HT-29 (cell line): ENCODE measurements at regions not wholly inside any gene's neighbourhood (a gene's known extent, or its start where the extent isn't known, plus 50 kb on each side); places are given as distances from the start of the nearest gene placed in this dataset.

Experiments
- DNase-seq: peaks from one replicate; pipeline ENCODE4 v3.0.0-alpha.2; 2015; ENCODE audit warnings: low spot score

DNA sequence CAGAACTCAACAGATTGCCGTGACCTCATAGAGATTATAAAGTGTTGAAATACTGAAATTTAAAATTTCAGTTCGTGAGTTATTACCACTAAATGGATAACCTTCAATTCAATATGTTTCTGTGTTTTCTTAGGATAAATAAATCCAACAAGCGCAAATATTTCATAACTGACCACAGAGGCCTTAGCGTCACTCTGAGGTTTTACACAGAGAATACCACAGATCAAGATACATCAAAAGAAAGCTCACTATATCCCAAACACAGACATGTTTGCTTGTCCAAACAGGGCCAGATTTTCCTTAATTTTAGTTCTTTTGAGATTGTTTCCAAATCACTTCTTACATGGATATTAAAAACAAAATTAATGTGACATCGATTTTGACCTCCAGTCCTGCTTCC, 235.8 kb downstream of the EFNB2 start:
- DNase-seq: no peak

DNA sequence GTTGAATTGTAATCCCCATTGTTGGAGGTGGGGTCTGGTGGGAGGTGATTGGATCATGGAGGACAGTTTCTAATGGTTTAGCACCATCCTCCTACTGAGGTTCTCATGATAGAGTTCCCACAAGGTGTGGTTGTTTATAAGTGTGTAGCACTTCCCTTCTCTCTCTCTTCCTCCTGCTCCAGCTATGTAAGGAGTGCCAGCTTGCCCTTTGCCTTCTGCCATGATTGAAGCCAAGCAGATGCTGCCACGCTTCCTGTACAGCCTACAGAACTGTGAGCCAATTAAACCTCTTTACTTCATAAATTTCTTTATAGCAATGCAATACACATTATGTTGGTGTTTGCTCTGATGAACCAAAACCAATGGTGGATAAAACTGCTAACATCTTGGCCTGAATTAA, 238.2 kb downstream of the EFNB2 start:
- no peak for DNase-seq

DNA sequence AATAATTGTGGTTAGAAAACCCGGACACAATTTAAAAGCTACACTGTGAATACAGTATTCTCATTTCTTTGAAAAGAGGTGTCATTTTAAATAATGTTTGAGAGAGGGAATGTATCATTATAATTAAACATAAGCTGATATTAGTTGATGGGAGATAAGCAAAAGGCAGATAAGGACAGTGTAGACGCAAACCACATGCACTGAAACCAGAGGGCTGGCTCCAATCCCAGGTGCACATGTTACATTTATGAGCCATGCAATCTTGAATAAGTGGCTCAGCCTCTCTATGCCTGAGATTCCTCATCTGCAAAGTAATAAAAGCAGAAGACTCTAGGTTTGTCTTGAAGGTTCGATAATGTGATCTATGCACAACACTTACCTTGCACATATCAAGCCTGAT, 238.7 kb downstream of the EFNB2 start:
- no peak for DNase-seq

DNA sequence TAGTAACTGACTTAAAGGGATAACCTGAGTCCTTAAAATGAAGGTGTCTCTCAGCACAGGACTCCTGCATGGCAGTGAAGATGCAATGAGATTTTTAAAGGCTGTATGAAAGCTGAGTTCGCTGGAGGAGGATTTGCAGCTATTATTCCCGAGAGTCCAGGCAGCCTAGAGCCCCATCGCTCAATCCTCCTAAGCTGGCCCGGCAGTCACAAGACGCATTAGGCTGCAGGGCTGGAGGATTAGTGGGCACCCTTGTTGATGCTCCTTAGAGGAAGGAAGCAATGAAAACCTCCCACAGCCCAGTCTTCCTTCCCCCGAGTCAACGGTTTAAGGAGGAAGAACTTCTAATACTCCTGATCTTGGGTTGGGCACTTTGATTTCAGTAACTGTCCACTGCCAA, 239.5 kb downstream of the EFNB2 start:
- no peak for DNase-seq

DNA sequence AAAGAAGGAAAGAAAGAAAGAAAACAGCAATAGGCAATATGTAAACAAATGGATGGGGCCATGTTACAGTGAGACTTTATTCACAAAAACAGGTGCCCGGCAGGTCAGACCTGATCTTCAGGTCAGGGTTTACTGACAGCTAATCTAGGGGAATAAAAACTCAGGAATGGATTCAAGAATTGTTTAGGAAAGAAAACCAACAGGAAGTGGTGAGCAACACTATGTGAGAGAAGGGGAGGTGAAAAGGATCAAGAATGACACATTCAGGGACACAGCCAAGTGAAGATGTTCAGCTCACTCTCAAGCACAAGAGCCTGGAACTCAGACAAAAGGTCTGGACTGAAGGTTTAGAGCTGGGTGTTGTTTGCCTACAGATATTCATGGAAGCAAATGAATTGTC, 244.5 kb downstream of the EFNB2 start:
- peak; percentile 30 for DNase-seq

DNA sequence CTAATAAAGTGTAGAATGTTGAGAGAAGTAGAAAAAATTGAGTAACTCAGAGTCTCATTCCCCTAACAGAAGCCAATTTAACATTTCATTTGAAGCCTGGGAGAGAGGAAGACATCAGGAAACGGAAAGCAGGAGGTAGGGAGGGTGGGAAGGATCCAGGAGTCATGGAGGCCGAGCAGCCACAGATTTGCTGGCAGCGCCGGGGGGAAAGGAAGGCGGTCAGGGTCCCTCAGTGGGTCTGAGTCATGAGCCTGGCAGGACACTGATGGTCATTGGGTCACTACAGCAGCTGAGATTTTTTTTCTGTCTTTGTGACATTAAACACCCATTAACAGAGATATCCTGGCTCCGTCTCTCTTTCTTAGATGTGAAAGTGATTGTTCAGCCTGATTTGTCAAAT, 248.1 kb downstream of the EFNB2 start:
- DNase-seq: no peak

DNA sequence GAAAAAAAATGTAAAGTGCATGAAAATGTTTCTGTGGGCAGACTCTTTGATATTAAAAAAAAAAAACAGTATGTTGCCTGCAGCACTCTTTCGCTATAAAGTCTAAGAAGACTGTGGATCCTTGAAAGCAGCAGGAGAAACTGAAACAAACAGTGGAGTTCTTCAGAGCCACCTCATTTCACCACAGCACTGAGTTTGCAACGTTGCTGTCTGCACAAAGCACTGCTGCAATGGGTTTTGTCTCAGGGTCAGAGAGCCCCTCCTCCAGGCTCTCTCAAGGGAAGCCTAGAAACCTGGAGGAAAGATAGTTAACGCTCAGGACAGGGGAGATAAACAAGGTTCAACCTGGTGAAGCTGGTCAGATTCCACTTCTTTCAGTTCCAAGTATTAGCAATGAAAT, 248.7 kb downstream of the EFNB2 start:
- no peak for DNase-seq

DNA sequence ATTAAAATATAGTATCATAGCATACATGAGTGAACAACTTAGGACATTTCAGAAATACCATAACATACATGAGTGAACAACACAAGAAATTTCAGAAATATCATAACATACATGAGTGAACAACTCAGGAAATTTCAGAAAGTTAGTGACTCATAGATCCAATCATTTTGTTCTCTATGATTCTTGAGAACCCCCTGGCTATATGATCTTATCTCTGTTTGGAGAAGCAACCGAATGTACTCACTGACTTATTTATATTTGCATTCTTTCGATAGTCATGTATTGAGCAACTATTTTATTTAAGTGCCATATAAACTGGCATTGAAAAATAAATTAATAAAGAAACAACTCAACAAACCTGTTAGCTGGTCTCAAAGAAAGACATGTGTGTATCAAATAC, 251.1 kb downstream of the EFNB2 start:
- DNase-seq: no peak

DNA sequence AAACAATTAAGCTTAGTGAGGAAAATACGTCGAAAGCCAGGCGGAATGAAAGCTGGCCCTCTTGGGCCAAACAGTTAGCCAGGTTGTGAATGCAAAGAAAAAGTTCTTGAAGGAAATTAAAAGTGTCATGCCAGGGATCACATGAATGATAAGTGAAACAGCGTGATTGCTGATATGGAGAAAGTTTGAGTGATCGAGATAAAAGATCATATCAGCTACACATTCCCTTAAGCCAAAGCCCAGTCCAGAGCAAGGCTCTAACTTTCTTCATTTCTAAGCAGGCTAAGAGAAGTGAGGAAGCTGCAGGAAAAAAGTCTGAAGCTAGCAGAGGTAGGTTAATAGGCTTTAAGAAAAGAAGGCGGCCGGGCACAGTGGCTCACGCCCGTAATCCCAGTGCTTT, 254.0 kb downstream of the EFNB2 start:
- no peak for DNase-seq

DNA sequence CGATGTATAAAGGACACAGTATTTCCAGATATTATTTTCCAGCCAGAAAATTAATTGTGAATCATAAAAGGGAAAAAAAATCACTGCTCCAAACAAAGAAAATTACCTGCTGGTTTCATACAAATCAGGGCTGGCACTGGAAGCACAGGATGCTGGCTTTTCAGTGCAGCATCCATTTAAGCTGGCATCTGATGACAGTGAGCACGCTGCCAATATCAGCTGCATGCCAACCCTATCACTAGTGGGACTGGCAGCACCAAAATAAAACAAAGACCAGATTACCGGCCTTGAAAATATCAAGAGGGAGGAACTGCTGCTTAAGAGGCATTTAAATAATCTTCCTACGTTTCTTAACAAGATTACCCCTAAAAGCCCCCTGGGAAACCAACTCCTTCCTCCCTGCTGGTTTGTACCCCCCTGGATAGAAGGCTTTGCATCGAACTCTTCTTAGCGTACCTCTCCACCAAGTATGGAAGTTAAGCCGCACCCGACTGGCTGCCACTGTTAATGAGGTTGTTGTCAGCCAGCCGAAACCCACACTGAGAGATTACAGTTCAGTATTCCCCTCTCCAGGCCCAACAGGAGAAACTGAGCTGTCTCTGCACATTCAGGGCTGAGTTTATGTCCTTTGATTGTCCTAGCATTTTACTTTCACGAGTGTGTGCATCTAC, 257.8 kb downstream of the EFNB2 start:
- DNase-seq: no peak

DNA sequence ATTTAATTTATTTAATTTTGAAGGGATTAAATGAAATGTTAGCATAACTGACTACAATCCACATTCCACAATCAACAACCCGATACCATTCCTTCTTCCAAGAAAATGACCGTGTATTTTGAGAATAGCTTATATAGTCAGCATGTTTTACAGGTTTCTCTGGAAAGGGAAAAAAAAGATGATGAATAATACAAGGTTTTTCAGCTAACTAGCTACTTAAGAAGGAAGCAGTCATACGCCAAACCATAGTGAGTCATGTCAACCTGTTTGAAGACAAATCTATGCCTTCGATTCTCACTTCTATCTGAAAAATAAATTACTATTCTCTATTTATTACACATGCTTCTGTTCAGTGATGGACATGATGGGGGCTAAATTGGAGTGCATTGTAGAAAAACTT, 258.6 kb downstream of the EFNB2 start:
- DNase-seq: no peak

DNA sequence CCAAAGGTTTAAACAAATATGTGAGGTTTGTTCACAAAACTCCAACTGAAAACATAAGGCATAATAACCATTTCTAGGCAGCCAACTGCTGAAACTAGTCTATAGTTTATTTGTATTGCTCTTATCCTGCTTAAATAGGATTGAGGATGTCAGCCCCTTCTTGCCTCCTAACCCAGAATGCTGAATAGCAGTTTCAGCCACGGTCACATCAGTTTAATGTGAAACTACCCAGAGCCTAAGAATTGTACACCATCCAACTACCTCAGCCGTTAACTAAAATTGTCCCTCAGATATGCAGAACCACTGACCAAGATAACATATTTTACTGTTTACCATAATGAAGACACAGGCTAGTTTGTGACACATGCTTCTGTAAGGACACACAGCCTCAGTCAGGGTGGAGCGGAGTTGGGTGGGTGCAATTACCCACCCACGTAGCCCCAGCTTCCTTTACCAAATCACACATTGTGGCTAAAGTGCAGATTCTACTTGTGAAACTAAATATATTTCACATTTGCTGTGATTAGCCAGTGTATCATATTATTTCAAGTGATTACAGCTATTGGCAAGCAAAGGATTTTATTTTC, 259.9 kb downstream of the EFNB2 start:
- DNase-seq: no peak

DNA sequence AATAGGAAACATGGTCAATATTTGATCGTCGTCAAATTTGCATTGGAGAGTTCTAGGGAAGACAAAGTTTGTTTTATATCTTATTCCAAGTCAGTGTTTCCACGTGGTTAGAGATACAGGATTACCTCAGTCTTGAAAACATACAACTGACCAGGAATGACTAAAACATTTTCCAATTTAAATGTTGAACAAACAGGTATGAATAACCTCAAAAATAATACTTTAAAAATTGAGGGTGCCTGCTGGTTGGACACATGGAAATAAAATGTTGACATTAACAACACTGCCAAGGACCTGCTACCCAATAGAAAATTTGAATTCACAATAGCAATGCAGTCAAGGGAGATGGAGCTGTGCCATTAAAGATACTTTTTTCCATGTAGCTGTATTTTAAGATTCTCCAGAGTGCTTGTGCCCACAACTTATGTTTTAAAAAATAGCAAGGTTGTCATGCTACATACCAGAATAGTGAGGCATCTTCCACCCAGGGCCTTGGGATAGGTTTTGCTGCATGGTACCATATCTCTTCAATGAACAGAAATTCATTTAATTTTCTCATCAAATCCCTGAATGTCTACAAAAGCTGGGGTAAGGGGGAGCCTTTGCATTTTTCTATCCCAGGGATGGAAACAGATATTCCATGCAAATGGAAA, 260.8 kb downstream of the EFNB2 start:
- no peak for DNase-seq

DNA sequence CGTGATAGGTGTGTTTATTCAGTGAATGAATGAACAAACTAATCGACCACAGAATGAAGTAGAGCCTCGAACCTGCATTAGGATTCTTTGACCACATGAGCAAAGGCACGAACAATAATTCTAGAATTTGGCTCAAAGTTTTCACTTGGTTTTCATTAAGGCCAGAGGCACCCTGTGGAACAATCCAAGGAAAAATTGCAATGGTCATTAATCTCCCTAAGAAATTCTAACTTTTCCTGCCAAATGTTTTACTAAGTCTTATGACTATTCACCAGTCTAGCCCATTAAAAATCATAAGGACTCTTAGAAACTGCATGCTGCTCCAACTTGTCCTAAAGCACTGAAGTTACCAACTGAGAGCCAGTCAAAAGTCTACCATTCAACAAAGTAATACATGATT, 271.7 kb downstream of the EFNB2 start:
- no peak for DNase-seq

DNA sequence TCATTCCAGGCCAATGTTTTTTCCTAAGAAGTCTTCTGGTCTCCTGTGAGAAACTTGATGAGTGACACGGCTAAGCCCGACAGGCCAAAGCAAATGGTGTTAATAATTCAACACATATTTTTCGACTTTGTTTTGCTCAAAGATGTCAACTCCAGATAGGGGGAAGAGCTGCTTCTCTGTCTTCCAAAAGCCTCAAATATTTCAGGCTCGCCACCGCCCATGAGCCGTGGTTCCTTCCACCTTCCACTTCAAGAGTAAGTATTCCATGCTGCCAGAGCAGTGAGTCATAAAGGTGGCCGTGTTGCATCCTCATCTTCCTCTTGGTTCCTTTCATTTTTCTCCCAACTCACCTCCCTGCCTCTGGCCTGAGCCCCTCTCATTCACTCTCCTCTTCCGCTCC, 272.6 kb downstream of the EFNB2 start:
- DNase-seq: peak; percentile 12

DNA sequence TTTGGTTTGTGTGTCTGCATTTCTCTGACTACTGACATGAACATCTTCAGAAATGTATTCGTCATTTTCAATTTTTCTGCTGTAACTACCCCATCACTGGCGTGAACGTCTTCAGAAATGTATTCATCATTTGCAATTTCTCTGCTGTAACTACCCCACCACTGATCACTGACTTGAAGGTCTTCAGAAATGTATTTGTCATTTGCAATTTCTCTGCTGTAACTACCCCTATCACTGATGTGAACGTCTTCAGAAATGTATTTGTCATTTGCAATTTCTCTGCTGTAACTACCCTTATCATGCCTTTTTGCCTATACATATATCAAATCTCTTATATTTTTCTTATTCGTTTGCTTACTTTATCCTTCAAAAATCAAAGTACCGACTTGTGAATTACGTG, 274.0 kb downstream of the EFNB2 start:
- no peak for DNase-seq

DNA sequence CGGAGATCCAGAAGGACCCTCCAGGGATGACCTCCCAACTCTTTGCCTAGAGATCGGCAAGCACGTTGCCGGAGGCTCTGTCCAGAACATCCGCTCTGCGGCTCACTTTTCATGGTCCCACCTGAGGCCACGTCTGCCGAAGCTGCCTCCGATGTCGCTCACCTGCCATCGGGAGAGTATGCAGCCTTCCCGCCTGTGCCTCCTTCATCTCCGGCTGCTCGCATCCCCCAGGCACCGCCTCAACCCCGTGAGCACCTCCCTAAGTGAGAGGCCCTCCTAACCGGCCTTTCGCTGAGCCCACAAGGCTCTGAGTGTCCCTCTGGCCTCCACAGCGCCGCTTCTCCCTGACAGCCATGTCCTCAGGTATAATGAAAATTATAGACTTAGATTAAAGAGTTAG, 275.1 kb downstream of the EFNB2 start:
- no peak for DNase-seq

DNA sequence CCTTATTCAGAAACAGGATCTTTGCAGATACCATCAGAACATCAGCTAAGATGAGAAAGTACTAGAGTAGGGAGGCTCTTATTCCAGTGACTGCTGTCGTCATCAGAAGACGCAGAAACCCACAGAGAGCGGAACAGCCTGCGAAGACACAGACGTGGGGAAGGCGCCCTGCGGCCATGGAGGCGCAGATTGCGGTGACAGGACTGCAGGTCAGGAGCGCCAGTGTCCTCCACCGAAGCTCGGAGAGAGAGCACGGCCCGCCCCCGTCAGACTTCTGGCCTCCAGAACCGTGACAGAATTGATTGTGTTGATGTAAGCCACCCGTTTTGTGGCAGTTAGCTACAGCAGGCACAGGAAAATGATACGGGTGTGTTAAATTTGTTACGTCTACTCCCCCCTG, 275.5 kb downstream of the EFNB2 start:
- DNase-seq: no peak

DNA sequence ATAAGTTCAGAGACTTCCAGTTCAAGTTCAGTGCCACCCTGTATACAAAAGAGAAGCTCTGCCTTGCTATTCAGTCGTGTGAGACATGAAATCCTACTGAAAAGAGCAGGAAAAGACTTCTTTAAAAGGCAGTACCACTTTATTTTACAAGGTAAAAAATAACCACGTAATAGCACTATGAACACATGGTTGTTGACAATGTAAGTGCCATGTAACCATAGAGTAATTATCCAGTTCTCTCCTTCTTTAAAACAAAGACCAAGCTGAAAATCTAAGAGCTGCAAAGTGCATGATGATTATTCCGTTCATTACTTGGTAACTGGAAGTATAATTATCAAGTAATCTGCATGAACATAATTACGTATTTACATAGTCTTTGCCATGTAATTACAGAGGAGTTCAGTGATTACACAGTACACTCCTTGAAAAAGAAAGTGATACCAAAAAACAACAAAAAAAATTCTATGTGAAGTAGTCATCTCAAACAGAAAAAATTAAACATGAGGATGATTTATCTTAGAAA, 288.7 kb downstream of the EFNB2 start:
- no peak for DNase-seq

DNA sequence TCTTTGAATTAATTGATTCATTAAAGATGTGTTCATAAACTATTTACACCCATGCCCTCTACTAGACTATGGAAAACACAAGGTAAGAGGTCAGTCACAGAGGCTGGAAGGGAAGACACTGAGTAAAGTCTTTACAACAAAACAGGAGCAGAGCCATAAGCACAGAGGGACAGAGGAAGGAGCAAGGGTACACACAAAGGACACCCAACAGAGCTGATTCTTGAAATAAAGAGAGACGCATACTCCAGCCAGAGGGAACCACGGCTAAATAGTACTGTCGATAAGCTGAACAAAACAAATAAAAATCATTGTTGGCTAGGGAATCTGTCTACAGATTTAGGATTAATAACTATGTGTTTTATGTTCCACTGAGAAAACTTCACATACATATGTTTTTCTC, 289.2 kb downstream of the EFNB2 start:
- no peak for DNase-seq

DNA sequence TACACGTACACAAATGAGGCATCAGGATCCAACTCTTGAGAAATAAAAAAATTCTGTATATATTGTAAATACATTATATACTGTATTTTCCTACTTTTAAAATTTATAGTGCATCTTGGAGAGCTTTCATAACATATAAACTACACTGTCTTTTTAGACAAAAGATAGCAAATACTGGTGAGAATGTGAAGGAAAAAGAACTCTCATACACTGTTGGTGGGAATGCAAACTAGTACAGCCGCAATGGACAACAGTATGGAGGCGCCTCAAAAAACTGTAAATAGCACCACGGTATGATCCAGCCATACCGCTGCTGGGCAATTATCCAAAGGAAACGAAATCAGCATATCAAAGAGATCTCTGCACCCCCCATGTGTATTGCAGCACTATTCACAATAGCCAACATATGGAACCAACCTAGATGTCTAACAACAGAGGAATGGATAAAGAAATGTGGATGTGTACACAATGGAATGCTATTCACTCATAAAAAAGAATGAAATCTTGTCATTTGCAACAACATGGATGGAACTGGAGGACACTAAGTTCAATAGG, 292.4 kb downstream of the EFNB2 start:
- no peak for DNase-seq

DNA sequence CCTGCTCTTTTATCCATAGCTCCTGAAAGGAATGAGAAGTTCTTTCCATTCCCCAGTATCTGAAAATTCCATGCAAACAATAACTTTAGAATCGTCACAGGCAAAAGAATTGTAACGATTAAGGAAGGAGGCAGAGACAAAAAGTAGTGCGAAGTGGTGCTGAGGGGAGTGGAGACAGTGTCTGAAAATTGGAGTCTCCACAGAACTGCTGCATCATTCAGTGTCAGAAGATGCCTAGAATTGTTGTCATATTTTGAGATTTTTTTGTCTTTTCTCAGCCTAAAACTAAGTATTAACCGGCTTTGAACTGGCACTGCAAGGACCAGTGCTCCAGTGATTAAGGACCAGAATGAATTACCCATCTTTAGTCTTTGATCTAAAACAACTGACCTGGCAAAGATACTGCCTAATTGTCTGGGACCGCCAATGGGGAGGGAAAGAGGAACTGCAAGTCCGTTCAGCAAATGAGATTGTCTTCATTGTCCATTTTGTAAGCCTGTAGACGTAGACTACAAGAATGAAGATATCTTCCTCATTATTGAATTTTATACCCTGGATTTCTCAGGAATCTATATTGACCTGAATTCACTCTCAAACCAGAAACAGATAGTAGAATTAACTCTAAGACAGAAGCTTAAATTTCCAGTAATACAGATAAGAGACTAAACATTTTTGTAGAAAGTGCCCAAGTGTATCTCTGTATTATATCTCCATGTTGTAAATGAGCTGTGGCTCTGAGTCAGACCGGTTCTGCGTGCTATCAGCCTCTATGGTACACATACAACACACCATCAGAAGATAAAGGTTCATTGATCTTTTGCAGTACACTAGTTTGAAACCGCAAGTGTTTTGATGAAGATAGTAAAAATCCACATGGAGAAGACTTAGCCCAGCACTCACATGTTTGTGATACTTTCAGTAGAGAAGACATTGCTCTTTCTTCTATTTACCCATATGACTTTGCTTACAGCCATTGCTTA, 293.2 kb downstream of the EFNB2 start:
- DNase-seq: no peak
